Neural cell (in vitro differentiated cells): ENCODE measurements at regions not wholly inside any gene's neighbourhood (a gene's known extent, or its start where the extent isn't known, plus 50 kb on each side); places are given as distances from the start of the nearest gene placed in this dataset.

Source experiments
- H2AFZ ChIP-seq: fragments of 200-600, 300-800 bp; sonication (generic), shearing (Covaris generic); 2 replicates; pipeline ENCODE4 v1.6.0; 2014; ENCODE audit warnings: low read depth, mild to moderate bottlenecking, antibody characterized with exemption, low read length, moderate library complexity
- H3F3A ChIP-seq: fragments of 200-600 bp; shearing (Covaris generic); 2 replicates; pipeline ENCODE4 v1.6.1; 2016; ENCODE audit warnings: mild to moderate bottlenecking, moderate library complexity, mixed read lengths, antibody characterized with exemption, low read length; ENCODE audit not compliant: insufficient read depth, poor library complexity, severe bottlenecking
- H3K27ac ChIP-seq: fragments of 200-600, 300-800 bp; sonication (generic), shearing (Covaris generic); 2 replicates; pipeline ENCODE4 v1.5.1; 2014; ENCODE audit warnings: mild to moderate bottlenecking, low read length, moderate library complexity
- H3K27me3 ChIP-seq: fragments of 300-800, 200-600 bp; sonication (generic), shearing (Covaris generic); 2 replicates; pipeline ENCODE4 v1.6.0; 2014; ENCODE audit warnings: mild to moderate bottlenecking, low read depth, low read length, moderate library complexity; ENCODE audit not compliant: insufficient read depth
- H3K36me3 ChIP-seq: fragments of 300-800, 200-600 bp; sonication (generic), shearing (Covaris generic); 2 replicates; pipeline ENCODE4 v1.5.1; 2014; ENCODE audit warnings: mild to moderate bottlenecking, antibody characterized with exemption, low read length, moderate library complexity; ENCODE audit not compliant: insufficient read depth
- H3K4me2 ChIP-seq: fragments of 300-800, 200-600 bp; sonication (generic), shearing (Covaris generic); 2 replicates; pipeline ENCODE4 v1.6.0; 2014; ENCODE audit warnings: mild to moderate bottlenecking, low read length
- H3K4me3 ChIP-seq: fragments of 300-800, 200-600 bp; sonication (generic), shearing (Covaris generic); 2 replicates; pipeline ENCODE4 v1.5.1; 2014; ENCODE audit warnings: mild to moderate bottlenecking, low read length, moderate library complexity
- H3K79me2 ChIP-seq: fragments of 200-600 bp; shearing (Covaris generic); replicated peaks from 2 replicates; pipeline ENCODE4 v1.6.0; 2014; ENCODE audit warnings: mild to moderate bottlenecking, low read length, moderate library complexity; ENCODE audit not compliant: insufficient read depth
- H3K9ac ChIP-seq: fragments of 300-800, 200-600 bp; sonication (generic), shearing (Covaris generic); 2 replicates; pipeline ENCODE4 v1.6.1; 2016; ENCODE audit warnings: mild to moderate bottlenecking, low read length, mixed read lengths
- H3K9me2 ChIP-seq: fragments of 200-600 bp; shearing (Covaris generic); 2 replicates; pipeline ENCODE4 v1.6.1; 2016; ENCODE audit warnings: mild to moderate bottlenecking, low read length, mixed read lengths; ENCODE audit not compliant: insufficient read depth
- H3K9me3 ChIP-seq: fragments of 200-600, 300-800 bp; sonication (generic), shearing (Covaris generic); 2 replicates; pipeline ENCODE4 v1.6.1; 2016; ENCODE audit warnings: mild to moderate bottlenecking, mixed run types, low read length, moderate library complexity, mixed read lengths
- H4K20me1 ChIP-seq: fragments of 200-600 bp; shearing (Covaris generic); 2 replicates; pipeline ENCODE4 v1.6.1; 2016; ENCODE audit warnings: mild to moderate bottlenecking, mixed run types; ENCODE audit not compliant: insufficient read depth
- EP300 ChIP-seq: fragments of 450-650 bp; conservative IDR thresholded peaks from 2 replicates; pipeline ENCODE4 v1.6.1; 2014; ENCODE audit warnings: antibody characterized with exemption, mild to moderate bottlenecking, moderate library complexity; ENCODE audit not compliant: poor library complexity, severe bottlenecking
- EZH2 ChIP-seq: fragments of 200-600, 300-800 bp; shearing (Covaris generic), sonication (generic); IDR thresholded peaks from 2 replicates; pipeline ENCODE4 v1.6.1; 2014; ENCODE audit warnings: antibody characterized with exemption, low read length, borderline replicate concordance, mild to moderate bottlenecking; ENCODE audit not compliant: insufficient read depth, poor library complexity, severe bottlenecking
- MXI1 ChIP-seq: fragments of 450-650 bp; conservative IDR thresholded peaks from 2 replicates; pipeline ENCODE4 v1.6.1; 2014; ENCODE audit warnings: antibody characterized with exemption, mild to moderate bottlenecking; ENCODE audit not compliant: poor library complexity, severe bottlenecking
- POLR2AphosphoS5 ChIP-seq: IDR thresholded peaks from 2 replicates; pipeline ENCODE4 v1.6.1; 2012
- RAD21 ChIP-seq: fragments of 450-650 bp; conservative IDR thresholded peaks from 2 replicates; pipeline ENCODE4 v1.6.1; 2014; ENCODE audit warnings: antibody characterized with exemption, mild to moderate bottlenecking, moderate library complexity
- SMC3 ChIP-seq: fragments of 450-650 bp; conservative IDR thresholded peaks from 2 replicates; pipeline ENCODE4 v1.6.1; 2014; ENCODE audit warnings: antibody characterized with exemption, mild to moderate bottlenecking, moderate library complexity; ENCODE audit not compliant: poor library complexity
- TAF1 ChIP-seq: IDR thresholded peaks from 2 replicates; pipeline ENCODE4 v1.6.1; 2012; ENCODE audit warnings: low read depth
- TF ChIP-seq, protein P1 (sequence below): fragments of 450-650 bp; IDR thresholded peaks from 2 replicates; pipeline ENCODE4 v1.5.1; 2014; ENCODE audit warnings: antibody characterized with exemption, mild to moderate bottlenecking, moderate library complexity; ENCODE audit not compliant: poor library complexity, severe bottlenecking
- TF ChIP-seq, protein P2 (sequence below): IDR thresholded peaks from 2 replicates; pipeline ENCODE4 v1.6.1; 2012; ENCODE audit warnings: borderline replicate concordance

DNA sequence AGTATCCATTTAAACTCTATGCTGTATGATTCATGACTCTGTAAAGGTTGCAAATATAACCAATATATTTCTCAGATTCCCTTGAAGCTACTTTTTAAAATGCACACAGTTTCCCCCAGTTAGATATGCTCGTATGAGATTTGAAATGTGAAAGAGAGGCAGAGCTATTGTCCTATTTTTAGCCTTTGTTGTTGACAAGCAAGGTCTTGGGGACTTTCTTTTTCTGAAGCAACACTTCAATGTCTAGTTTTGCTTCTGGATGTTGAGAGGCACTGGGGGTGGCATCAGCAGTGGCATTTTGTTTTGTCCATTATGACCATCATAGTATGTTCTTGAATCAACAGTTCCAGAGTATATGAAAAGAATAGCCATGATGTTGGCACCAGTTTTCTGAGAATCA lies 63.4 kb downstream of the ASCL1 start:
- Histone ChIP-seq H3K9me2 (no peaks in the 10 kb centered on the region), H3K27ac (no peak overlapping the region), H4K20me1 (no peaks in the 10 kb centered on the region), H3K9ac (no peak overlapping the region), H3F3A (no peaks in the 10 kb centered on the region), H3K36me3 (no peaks in the 10 kb centered on the region), H3K4me3 (no peak overlapping the region), H3K9me3 (no peaks in the 10 kb centered on the region), H3K79me2 (no peaks in the 10 kb centered on the region), H2AFZ (no peak overlapping the region), H3K27me3 (no peaks in the 10 kb centered on the region), H3K4me2 (no peak overlapping the region)
- TF ChIP-seq, protein P1, sequence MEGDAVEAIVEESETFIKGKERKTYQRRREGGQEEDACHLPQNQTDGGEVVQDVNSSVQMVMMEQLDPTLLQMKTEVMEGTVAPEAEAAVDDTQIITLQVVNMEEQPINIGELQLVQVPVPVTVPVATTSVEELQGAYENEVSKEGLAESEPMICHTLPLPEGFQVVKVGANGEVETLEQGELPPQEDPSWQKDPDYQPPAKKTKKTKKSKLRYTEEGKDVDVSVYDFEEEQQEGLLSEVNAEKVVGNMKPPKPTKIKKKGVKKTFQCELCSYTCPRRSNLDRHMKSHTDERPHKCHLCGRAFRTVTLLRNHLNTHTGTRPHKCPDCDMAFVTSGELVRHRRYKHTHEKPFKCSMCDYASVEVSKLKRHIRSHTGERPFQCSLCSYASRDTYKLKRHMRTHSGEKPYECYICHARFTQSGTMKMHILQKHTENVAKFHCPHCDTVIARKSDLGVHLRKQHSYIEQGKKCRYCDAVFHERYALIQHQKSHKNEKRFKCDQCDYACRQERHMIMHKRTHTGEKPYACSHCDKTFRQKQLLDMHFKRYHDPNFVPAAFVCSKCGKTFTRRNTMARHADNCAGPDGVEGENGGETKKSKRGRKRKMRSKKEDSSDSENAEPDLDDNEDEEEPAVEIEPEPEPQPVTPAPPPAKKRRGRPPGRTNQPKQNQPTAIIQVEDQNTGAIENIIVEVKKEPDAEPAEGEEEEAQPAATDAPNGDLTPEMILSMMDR: no peak
- no peak for TF ChIP-seq MXI1

- Histone ChIP-seq H3K27ac (no peak overlapping the region), H3K36me3 (no peaks in the 10 kb centered on the region), H3K79me2 (no peaks in the 10 kb centered on the region), H3K4me2 (no peak overlapping the region), H3K9me3 (no peaks in the 10 kb centered on the region), H3K4me3 (no peak overlapping the region), H3F3A (no peaks in the 10 kb centered on the region), H3K9me2 (no peaks in the 10 kb centered on the region), H3K9ac (no peak overlapping the region), H4K20me1 (no peaks in the 10 kb centered on the region), H3K27me3 (no peaks in the 10 kb centered on the region), H2AFZ (no peak overlapping the region)
- TF ChIP-seq SMC3: no peak
- TF ChIP-seq, protein P2, sequence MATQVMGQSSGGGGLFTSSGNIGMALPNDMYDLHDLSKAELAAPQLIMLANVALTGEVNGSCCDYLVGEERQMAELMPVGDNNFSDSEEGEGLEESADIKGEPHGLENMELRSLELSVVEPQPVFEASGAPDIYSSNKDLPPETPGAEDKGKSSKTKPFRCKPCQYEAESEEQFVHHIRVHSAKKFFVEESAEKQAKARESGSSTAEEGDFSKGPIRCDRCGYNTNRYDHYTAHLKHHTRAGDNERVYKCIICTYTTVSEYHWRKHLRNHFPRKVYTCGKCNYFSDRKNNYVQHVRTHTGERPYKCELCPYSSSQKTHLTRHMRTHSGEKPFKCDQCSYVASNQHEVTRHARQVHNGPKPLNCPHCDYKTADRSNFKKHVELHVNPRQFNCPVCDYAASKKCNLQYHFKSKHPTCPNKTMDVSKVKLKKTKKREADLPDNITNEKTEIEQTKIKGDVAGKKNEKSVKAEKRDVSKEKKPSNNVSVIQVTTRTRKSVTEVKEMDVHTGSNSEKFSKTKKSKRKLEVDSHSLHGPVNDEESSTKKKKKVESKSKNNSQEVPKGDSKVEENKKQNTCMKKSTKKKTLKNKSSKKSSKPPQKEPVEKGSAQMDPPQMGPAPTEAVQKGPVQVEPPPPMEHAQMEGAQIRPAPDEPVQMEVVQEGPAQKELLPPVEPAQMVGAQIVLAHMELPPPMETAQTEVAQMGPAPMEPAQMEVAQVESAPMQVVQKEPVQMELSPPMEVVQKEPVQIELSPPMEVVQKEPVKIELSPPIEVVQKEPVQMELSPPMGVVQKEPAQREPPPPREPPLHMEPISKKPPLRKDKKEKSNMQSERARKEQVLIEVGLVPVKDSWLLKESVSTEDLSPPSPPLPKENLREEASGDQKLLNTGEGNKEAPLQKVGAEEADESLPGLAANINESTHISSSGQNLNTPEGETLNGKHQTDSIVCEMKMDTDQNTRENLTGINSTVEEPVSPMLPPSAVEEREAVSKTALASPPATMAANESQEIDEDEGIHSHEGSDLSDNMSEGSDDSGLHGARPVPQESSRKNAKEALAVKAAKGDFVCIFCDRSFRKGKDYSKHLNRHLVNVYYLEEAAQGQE: no peak
- TF ChIP-seq RAD21: no peak
- no peak for TF ChIP-seq POLR2AphosphoS5
- no peak for TF ChIP-seq MXI1
- no peak for TF ChIP-seq TAF1
- no peak for TF ChIP-seq EP300
- TF ChIP-seq, protein P1: no peak
- TF ChIP-seq EZH2: no peak
Measured at GRCh38 chr12:103021538-103022218, 64.2 kb downstream of the ASCL1 start.
